ENCODE measurements at regions not wholly inside any gene's neighbourhood (a gene's known extent, or its start where the extent isn't known, plus 50 kb on each side); places are given as distances from the start of the nearest gene placed in this dataset.

DNA sequence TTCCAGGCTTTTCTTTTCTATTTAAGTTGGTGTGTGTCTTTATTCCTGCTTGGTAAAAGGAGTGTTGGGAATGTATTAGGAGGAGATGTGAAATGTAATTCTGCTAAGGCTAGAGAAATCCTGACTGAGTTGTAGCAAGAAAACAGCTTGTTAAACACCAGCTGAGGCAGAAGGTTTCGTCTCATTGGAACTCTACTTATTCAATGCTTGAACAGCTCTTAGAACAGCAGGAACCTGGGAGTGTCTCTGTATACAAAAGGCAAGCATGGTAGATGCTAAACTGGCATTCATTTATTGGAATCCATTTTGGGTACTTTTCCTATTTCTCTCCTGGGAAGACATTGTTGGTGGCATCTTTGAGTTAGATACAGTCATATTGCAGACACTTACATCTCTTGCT, 280.9 kb downstream of the HRH4 start:
- no peak for DNase-seq

GRCh38 chr18:24741965-24742724, 281.7 kb downstream of the HRH4 start:
- no peak for DNase-seq

DNA sequence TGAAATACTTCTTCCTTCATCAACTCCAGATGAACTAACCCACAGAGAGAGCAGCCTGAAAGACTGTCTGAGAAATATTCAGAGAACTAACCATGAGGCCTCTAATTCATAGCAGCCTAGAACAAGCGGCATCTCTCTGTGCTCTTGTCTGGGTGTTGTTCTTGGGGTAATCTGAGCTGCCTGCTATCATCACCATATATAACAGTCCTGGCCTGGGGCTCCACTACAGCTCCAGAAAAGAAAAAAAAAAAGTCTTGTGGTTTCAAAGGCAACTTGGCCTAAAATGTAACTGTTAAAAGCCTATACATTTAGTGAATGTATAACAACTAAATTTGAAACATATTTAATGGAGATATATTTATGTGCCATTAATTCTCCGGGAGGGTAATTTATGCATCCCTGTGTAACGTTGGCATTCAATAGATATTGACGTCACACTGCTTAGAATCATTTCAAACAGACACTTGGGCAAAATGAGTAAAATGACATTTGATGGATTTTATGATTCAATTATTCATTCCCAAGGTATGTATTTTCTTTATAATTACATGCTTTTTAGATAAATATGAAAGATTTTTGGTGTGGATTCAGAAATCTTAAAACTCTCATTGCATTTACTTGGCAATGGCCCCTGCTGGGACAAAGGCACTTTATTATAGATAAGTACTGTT, 294.3 kb downstream of the HRH4 start:
- no peak for DNase-seq

DNA sequence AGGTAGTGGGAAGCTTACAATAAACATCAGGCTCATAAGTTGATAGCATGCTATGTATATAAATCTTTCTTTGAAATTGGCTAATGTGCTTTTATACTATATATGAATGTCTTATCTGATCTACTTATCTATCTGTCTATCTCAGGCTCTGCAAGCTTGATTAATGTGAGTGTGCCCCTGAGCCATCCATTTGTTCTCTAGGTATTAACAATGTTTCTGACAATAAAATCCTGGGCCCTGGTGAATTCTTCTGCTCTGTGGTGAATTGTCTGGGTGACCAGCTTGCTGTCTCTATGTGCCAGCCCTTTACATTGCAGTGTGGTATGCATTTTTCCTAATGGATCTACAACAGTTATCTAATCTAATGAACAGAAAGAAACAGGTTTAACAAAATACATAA, 295.9 kb downstream of the HRH4 start:
- no peak for DNase-seq

DNA sequence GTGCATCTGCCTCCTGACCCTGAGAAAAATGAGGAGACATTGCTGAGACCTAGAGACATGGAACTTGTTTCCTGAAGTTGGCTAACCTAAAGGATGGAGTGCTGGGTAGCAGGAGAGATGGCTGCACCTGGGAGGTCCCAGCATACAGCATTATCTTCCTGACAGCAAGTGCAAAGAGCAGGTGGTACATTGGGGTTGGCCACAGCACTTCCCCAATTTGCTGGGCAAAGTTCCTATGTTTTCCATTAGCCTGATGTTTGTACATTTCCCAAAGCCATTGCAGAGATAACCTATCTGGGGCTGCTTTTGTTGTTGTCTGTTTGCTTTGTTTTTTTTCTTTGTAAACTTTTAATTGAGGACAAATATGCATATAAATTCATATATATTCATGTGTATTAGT, 296.7 kb downstream of the HRH4 start:
- DNase-seq: no peak

- no peak for DNase-seq
These were observed 301.3 kb downstream of the HRH4 start for GRCh38 chr18:24761765-24762164.

GRCh38 chr18:24762511-24762910, 302.1 kb downstream of the HRH4 start:
- no peak for DNase-seq

GRCh38 chr18:24763765-24764513, 303.5 kb downstream of the HRH4 start:
- no peak for DNase-seq

DNA sequence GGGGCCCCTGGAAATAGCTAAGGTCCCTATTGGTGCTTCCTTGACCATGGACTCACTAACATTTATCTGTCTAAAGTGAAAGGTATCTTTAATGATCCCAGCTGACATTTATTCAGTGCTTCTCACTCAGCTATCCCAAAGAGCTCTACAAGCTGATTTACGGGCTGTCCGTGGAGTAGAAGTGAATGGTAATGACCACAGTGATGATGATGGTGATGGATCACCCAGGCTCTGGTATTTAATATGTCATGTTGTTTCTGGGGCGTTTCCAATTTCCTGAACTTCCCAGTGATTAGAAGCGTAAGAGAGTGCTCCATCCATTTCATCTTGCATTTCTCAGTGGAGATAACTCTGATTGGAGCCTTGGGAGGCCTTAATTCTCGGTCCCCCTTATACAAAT, 304.3 kb downstream of the HRH4 start:
- DNase-seq: no peak

DNA sequence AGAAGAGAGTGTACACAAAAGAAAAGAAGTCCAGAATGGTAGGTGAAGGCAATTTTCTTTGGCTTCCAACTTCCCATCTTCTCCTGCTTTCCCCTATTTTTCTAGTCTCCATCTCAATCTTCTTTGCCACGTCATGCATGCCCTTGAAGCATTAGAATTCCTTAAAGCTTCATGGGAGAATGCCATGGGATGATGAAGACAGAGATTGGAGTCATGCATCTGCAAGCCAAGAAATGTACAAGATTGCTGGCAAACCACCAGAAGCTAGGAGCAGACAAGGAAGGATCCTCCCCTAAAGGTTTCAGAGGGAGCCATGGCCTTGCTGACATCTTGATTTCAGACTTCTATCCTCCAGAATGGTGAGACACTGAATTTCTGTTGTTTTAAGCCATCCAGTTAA, 305.9 kb downstream of the HRH4 start:
- DNase-seq: no peak

DNA sequence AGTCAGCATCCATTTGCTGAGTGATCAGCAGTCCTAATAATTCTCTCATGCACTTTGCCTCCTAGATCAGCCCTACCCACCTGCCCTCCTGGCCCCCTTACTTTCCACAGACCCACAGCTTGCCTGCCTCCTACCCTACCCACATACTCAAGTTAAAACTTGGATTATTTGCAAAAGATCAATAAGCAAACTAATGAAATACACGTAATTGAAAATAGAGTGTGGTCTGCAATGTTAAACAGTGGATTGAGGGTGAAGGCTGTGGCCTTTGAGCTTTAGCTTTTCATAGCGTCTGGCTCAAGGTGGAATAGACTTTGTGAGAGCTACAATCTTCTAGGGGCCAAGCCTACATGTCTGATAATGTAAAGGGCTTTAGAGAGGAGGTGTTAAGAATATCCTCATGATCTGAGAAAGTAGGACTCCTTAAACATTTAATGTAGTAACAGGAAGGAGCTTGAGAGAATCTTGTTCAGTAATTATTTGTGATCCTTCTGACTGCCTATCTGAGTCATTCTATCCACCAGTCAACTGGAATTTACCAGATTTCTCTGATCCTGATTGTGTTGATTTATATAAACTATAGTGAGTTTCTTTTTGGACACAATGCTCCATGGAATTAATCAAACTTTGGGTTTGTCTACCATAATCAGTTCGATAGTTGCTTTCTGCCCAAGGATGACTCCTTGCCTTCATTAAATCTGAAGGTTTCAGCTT, 310.0 kb downstream of the HRH4 start:
- no peak for DNase-seq

GRCh38 chr18:24771300-24771699, 310.9 kb downstream of the HRH4 start:
- DNase-seq: no peak

GRCh38 chr18:24773101-24773500, 312.7 kb downstream of the HRH4 start:
- DNase-seq: no peak

GRCh38 chr18:24776019-24776418, 315.6 kb downstream of the HRH4 start:
- DNase-seq: no peak

DNA sequence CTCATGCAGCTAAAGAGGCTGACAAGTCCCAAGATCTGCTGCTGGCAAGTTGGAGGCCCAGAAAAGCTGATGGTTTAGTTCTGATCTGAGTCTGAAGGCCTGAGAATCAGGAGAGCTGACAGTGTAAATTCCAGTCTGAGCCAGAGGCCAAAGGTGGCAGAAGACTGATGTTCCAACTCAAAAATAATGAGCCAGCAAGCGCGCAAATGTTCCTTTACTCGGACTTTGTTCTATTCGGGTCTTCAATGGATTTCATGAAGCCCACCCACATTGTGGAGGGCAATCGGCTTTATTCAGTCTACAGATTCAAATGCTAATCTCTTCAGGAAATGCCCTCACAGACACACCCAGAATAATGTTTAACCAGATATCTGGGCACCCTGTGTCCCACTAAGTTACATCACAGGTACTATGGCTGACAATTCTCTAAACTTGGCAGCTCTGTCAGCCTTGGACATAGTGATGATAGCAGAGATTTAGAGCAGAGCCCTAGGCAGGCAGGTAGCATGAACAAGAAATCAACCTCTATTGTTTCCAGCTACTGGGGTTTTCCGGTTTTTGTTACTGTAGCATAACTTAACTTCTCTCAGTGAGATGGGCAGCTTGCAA, 318.5 kb downstream of the HRH4 start:
- DNase-seq: no peak

DNA sequence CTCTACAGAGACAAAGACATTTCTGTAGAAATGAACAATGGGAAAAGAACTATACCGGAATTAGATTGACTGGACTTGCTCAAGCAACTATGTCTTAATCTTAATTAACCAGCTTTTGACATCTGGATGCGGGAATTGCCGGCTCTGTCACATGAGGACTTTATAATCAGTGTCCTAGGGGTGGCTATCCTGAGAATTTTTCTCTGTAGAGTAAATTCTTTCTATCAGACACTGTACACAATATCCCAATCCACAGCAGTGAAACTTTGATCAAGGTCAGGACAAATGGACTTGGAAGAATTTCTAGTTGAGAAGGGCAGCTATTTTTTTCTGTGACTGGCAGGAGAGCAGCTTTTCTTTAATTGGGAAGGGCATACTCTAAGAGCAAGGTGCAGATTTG, 322.1 kb downstream of the HRH4 start:
- DNase-seq: no peak

DNA sequence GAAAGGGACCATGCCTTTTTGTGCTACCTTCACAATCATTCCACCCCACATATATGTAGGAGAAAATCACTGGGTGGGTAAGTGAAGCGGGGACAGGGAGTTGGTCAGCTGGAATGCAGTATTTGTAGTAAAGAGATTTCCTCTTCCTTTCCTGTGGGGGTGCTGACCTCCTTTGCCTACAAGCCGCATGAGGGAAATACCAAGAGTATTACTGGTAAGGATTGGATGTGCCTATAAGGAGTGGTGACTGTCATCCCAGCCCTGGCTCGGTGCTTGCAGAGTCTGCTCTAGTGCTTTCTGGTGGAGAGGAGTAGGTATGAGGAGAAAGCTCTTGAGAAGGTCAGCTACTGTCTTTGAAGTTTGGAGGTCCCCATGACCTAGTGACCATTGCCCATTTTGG, 324.6 kb downstream of the HRH4 start:
- no peak for DNase-seq

- no peak for DNase-seq
These were observed 325.6 kb downstream of the HRH4 start for GRCh38 chr18:24786027-24786426.

- DNase-seq: no peak
These were observed 329.9 kb downstream of the HRH4 start for GRCh38 chr18:24790347-24790746.

GRCh38 chr18:24791751-24792545, 331.5 kb downstream of the HRH4 start:
- no peak for DNase-seq

GRCh38 chr18:24793742-24794141, 333.3 kb downstream of the HRH4 start:
- DNase-seq: no peak

DNA sequence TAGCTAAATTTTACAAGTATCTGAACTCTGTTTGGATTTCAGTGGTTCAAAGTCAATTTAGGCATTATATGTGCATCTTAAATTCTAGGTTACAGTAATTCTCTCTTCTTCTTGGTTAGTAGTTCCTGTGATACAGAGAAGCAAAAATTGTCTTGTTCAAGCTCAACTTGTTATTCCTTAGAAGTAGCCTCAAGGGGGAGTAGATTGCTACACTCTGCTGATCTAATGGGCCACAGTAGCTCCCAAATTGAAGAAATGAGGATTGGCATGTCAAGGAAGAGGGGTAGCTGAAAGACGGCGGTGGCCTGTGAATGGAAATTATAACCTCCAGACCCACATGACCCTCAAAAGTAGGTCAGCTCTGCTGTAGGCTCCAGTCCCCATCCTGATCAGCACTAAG, 334.7 kb downstream of the HRH4 start:
- no peak for DNase-seq
